Loucy (cell line): ENCODE measurements at regions not wholly inside any gene's neighbourhood (a gene's known extent, or its start where the extent isn't known, plus 50 kb on each side); places are given as distances from the start of the nearest gene placed in this dataset.

ENCODE experiments used
- H2AFZ ChIP-seq: fragments of 200-600 bp; sonication (generic); 2 replicates; pipeline ENCODE4 v1.6.0; 2016; ENCODE audit warnings: antibody characterized with exemption, mild to moderate bottlenecking, low read length, moderate library complexity
- H3F3A ChIP-seq: fragments of 200-600 bp; 2 replicates; pipeline ENCODE4 v1.6.0; 2016; ENCODE audit warnings: antibody characterized with exemption, low read depth, mild to moderate bottlenecking
- H3K27me3 ChIP-seq: fragments of 200-600 bp; sonication (generic); 2 replicates; pipeline ENCODE4 v1.6.1; 2014; ENCODE audit warnings: low read length, mild to moderate bottlenecking; ENCODE audit not compliant: insufficient read depth, poor library complexity, severe bottlenecking
- H3K36me3 ChIP-seq: fragments of 200-600 bp; sonication (generic); 2 replicates; pipeline ENCODE4 v1.6.1; 2016; ENCODE audit warnings: low read length; ENCODE audit not compliant: insufficient read depth
- H3K4me1 ChIP-seq: fragments of 200-600 bp; sonication (generic); 2 replicates; pipeline ENCODE4 v1.5.1; 2014; ENCODE audit warnings: low read length, mild to moderate bottlenecking; ENCODE audit not compliant: insufficient read depth, poor library complexity, severe bottlenecking
- H3K4me2 ChIP-seq: fragments of 200-600 bp; sonication (generic); 2 replicates; pipeline ENCODE4 v1.6.0; 2014; ENCODE audit warnings: antibody characterized with exemption, low read length, low read depth, mild to moderate bottlenecking; ENCODE audit not compliant: poor library complexity, severe bottlenecking
- H3K4me3 ChIP-seq: fragments of 200-600 bp; sonication (generic); 2 replicates; pipeline ENCODE4 v1.5.1; 2014; ENCODE audit warnings: low read length, mild to moderate bottlenecking, mixed read lengths; ENCODE audit not compliant: poor library complexity, severe bottlenecking
- H3K79me2 ChIP-seq: fragments of 200-600 bp; sonication (generic); 2 replicates; pipeline ENCODE4 v1.6.1; 2014; ENCODE audit warnings: low read length; ENCODE audit not compliant: insufficient read depth
- H3K9ac ChIP-seq: fragments of 200-600 bp; sonication (generic); 2 replicates; pipeline ENCODE4 v1.6.0; 2014; ENCODE audit warnings: mild to moderate bottlenecking, low read depth, low read length, moderate library complexity; ENCODE audit not compliant: poor library complexity, severe bottlenecking
- H3K9me2 ChIP-seq: fragments of 200-600 bp; sonication (generic); replicated peaks from 2 replicates; pipeline ENCODE4 v1.6.1; 2016; ENCODE audit warnings: low read depth, low read length, mixed read lengths
- H3K9me3 ChIP-seq: fragments of 200-600 bp; sonication (generic); 2 replicates; pipeline ENCODE4 v1.6.1; 2014; ENCODE audit warnings: mild to moderate bottlenecking, antibody characterized with exemption, low read length, low read depth; ENCODE audit not compliant: insufficient read depth
- H4K20me1 ChIP-seq: fragments of 200-600 bp; sonication (generic); 2 replicates; pipeline ENCODE4 v1.6.0; 2014; ENCODE audit warnings: antibody characterized with exemption, low read length, mild to moderate bottlenecking; ENCODE audit not compliant: insufficient read depth, poor library complexity, severe bottlenecking
- CTCF ChIP-seq: fragments of 200-600 bp; sonication (generic); conservative IDR thresholded peaks from 2 replicates; pipeline ENCODE4 v1.5.1; 2014; ENCODE audit warnings: mild to moderate bottlenecking, antibody characterized with exemption, low read length
- EZH2phosphoT487 ChIP-seq: fragments of 200-600 bp; IDR thresholded peaks from 2 replicates; pipeline ENCODE4 v1.6.1; 2018; ENCODE audit warnings: antibody characterized with exemption, mild to moderate bottlenecking, moderate library complexity, borderline replicate concordance

- no peaks in the 10 kb centered on the region for H3K27me3 ChIP-seq
These were observed 146.1 kb upstream of the ZEB2 start for GRCh38 chr2:144666032-144666431.

GRCh38 chr2:144663207-144663606, 143.3 kb upstream of the ZEB2 start:
- no peaks in the 10 kb centered on the region for H3K27me3 ChIP-seq
- no peak overlapping the region for H2AFZ ChIP-seq
- no peaks in the 10 kb centered on the region for H3K9me2 ChIP-seq
- no peaks in the 10 kb centered on the region for H3K36me3 ChIP-seq
- H3K9me3 ChIP-seq, result no peaks in the 10 kb centered on the region
- H3K9ac ChIP-seq, result no peak overlapping the region
- H4K20me1 ChIP-seq, result no peaks in the 10 kb centered on the region
- TF ChIP-seq CTCF (no peak), EZH2phosphoT487 (no peak)
- no peaks in the 10 kb centered on the region for H3F3A ChIP-seq
- peaks cover 13% of the 10 kb centered on the region for H3K4me1 ChIP-seq
- H3K4me2 ChIP-seq, result no peak overlapping the region
- no peaks in the 10 kb centered on the region for H3K79me2 ChIP-seq
- H3K4me3 ChIP-seq, result no peak overlapping the region

More at GRCh38 chr2:144666032-144666431, 146.1 kb upstream of the ZEB2 start:
- no peak overlapping the region for H3K9ac ChIP-seq
- no peak for TF ChIP-seq EZH2phosphoT487
- TF ChIP-seq CTCF, result no peak
- no peaks in the 10 kb centered on the region for H3K9me2 ChIP-seq
- no peak overlapping the region for H2AFZ ChIP-seq
- no peaks in the 10 kb centered on the region for H3K79me2 ChIP-seq
- no peaks in the 10 kb centered on the region for H3F3A ChIP-seq
- peaks cover 13% of the 10 kb centered on the region for H3K4me1 ChIP-seq
- H3K4me3 ChIP-seq, result no peak overlapping the region
- H3K9me3 ChIP-seq, result no peaks in the 10 kb centered on the region
- H3K36me3 ChIP-seq, result no peaks in the 10 kb centered on the region
- no peaks in the 10 kb centered on the region for H4K20me1 ChIP-seq
- H3K4me2 ChIP-seq, result no peak overlapping the region

GRCh38 chr2:144660518-144661316, 140.8 kb upstream of the ZEB2 start:
- no peak overlapping the region for H3K4me2 ChIP-seq

More at GRCh38 chr2:144660518-144661316, 140.8 kb upstream of the ZEB2 start:
- TF ChIP-seq EZH2phosphoT487 (no peak), CTCF (no peak)
- no peaks in the 10 kb centered on the region for H3K36me3 ChIP-seq
- no peaks in the 10 kb centered on the region for H4K20me1 ChIP-seq
- no peaks in the 10 kb centered on the region for H3K9me2 ChIP-seq
- no peak overlapping the region for H3K9ac ChIP-seq
- peak overlapping the region; percentile 66; the same call in 1 of the 2 replicates for H2AFZ ChIP-seq
- no peaks in the 10 kb centered on the region for H3K9me3 ChIP-seq
- H3K4me1 ChIP-seq, result peaks cover 8% of the 10 kb centered on the region
- no peaks in the 10 kb centered on the region for H3F3A ChIP-seq
- H3K27me3 ChIP-seq, result no peaks in the 10 kb centered on the region
- no peak overlapping the region for H3K4me3 ChIP-seq
- no peaks in the 10 kb centered on the region for H3K79me2 ChIP-seq
